Right cardiac atrium (tissue), 5 donors: ENCODE measurements at regions not wholly inside any gene's neighbourhood (a gene's known extent, or its start where the extent isn't known, plus 50 kb on each side); places are given as distances from the start of the nearest gene placed in this dataset.

Source experiments
- ATAC-seq, 2 donors: fragments of 200-7000 bp; cut with Tn5 transposase; one replicate each; pipeline versions ENCODE4 v1.8.0 to v1.9.1; 2020; ENCODE audit warnings: moderate library complexity in 2 of 2, mild to moderate bottlenecking in 1 of 2
- DNase-seq, 3 donors: peaks; one replicate each; pipeline ENCODE4 v3.0.0-alpha.2; 2020
- H3K27ac ChIP-seq: one replicate; pipeline ENCODE4 v1.5.1; 2013; ENCODE audit warnings: mild to moderate bottlenecking, low read length, control low read depth, moderate library complexity
- H3K27me3 ChIP-seq: one replicate; pipeline ENCODE4 v1.6.1; 2013; ENCODE audit not compliant: control insufficient read depth, insufficient read depth
- H3K4me1 ChIP-seq: one replicate; pipeline ENCODE4 v1.6.1; 2013; ENCODE audit warnings: low read length; ENCODE audit not compliant: control insufficient read depth, insufficient read depth
- H3K4me3 ChIP-seq: one replicate; pipeline ENCODE4 v1.5.1; 2013; ENCODE audit warnings: low read length, control low read depth
- H3K9me3 ChIP-seq: one replicate; pipeline ENCODE4 v1.6.1; 2013; ENCODE audit warnings: low read length; ENCODE audit not compliant: control insufficient read depth
- WGBS: extraction: QIAGEN DNeasy Blood & Tissue Kit; methylation state at CpG from one replicate; pipeline ENCODE4 v1.1.7; 2013; 5-methylcytosine and 5-hydroxymethylcytosine counted together
- intact Hi-C, 4 donors: fragments of 100-400 bp; cut with DNase I; formaldehyde crosslinking; loops; one replicate each; pipeline versions ENCODE4 v1.11.0 to v1.14.0; 2022 to 2023
- donor health status: healthy with polysubstance abuse.
- donor health status: DM: no; HTN: yes; CAD: no.
- donor health status: DM: no; HTN: no; CAD: no.
- donor health status: DM: no; HTN: yes; CAD: no; lungs with severe emphysema.
- donor health status: DM: yes; HTN: yes; CAD: no.

GRCh38 chr3:72678380-72678779 is 169.9 kb downstream of the SHQ1 start:
- no peak for ATAC-seq
- no peak overlapping the region for H3K27ac ChIP-seq
- no peak for DNase-seq
- intact Hi-C loops, result loop anchor here in 2 of 4 donors (10.0 kb wide), 1 partner anchor 136 kb away; no protein-coding TSS in a partner anchor
- 66% methylated on average over 3 of the region's 3 CpGs for WGBS
- H3K4me3 ChIP-seq, result no peak overlapping the region
- no peaks in the 10 kb centered on the region for H3K4me1 ChIP-seq
- H3K27me3 ChIP-seq, result no peaks in the 10 kb centered on the region
- no peaks in the 10 kb centered on the region for H3K9me3 ChIP-seq

DNA sequence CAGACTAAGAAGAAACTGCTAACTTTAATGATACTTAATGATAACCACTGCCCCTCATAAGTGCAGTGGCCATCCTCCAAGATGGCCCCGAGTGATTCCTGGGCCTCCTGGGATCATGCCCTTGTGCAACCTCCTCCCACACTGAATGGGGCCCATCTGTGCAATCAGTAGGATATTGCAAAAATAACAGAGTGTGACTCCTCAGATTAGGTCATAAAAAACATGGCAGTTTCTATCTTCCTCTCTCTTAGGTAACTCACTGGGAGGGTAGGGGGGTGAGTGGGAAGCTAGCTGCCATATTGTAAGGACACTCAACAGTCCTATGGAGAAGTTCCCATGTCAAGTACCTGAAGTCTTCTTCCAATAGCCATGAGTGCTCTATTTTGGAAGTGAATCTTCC is 173.0 kb downstream of the SHQ1 start:
- ATAC-seq (no peak), DNase-seq (no peak)
- Histone ChIP-seq H3K9me3 (no peaks in the 10 kb centered on the region), H3K27me3 (no peaks in the 10 kb centered on the region), H3K27ac (no peak overlapping the region), H3K4me3 (no peak overlapping the region), H3K4me1 (no peaks in the 10 kb centered on the region)
- intact Hi-C loops, result loop anchor here in 2 of 4 donors (10.0 kb wide), 1 partner anchor 140 kb away; no protein-coding TSS in a partner anchor
- 58% methylated on average over 1 of the region's 1 CpG for WGBS

GRCh38 chr3:72673011-72673771 is 175.1 kb downstream of the SHQ1 start:
- ATAC-seq (no peak), DNase-seq (no peak)
- Histone ChIP-seq H3K4me3 (no peak overlapping the region), H3K9me3 (no peaks in the 10 kb centered on the region), H3K27me3 (no peaks in the 10 kb centered on the region), H3K27ac (no peak overlapping the region), H3K4me1 (no peaks in the 10 kb centered on the region)
- 72% methylated on average over 7 of the region's 7 CpGs for WGBS
- intact Hi-C loops, result loop anchor here in 2 of 4 donors (10.0 kb wide), 1 partner anchor 142 kb away; no protein-coding TSS in a partner anchor

DNA sequence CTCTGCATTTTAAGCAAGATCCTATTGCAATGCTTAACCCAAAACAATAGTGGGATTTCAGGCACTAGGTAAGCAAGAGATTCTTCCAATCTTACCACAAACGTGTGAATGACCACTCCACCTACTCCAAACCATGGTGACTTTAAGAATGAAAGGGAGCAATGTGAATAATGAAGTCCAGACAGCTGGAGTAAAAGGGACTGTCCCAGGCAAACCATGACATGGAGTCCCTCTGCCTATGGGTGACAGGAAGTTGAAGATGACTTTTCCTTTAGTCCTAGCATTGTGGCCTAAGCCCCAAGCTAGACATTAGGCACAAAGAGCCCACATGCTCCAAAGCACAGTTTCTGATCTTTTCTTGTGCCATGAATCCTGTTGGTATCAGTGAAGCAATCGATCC is 179.0 kb downstream of the SHQ1 start:
- no peak overlapping the region for H3K4me3 ChIP-seq
- H3K9me3 ChIP-seq, result no peaks in the 10 kb centered on the region
- WGBS, result 89% methylated on average over 2 of the region's 2 CpGs
- intact Hi-C loops, result loop anchor here in 1 of 4 donors (10.0 kb wide), 1 partner anchor 146 kb away; no protein-coding TSS in a partner anchor
- H3K4me1 ChIP-seq, result no peaks in the 10 kb centered on the region
- no peak for ATAC-seq
- DNase-seq, result no peak
- no peak overlapping the region for H3K27ac ChIP-seq
- no peaks in the 10 kb centered on the region for H3K27me3 ChIP-seq

GRCh38 chr3:72666447-72666755 is 181.8 kb downstream of the SHQ1 start:
- H3K4me1 ChIP-seq, result no peaks in the 10 kb centered on the region
- no peaks in the 10 kb centered on the region for H3K9me3 ChIP-seq
- no peak for ATAC-seq
- intact Hi-C loops, result loop anchor here in 1 of 4 donors (10.0 kb wide), 1 partner anchor 148 kb away; no protein-coding TSS in a partner anchor
- H3K27ac ChIP-seq, result no peak overlapping the region
- no peaks in the 10 kb centered on the region for H3K27me3 ChIP-seq
- WGBS, result 73% methylated on average over 3 of the region's 3 CpGs
- DNase-seq, result no peak
- H3K4me3 ChIP-seq, result no peak overlapping the region

- intact Hi-C loops, result loop anchor here in 1 of 4 donors (10.0 kb wide), 1 partner anchor 149 kb away; no protein-coding TSS in a partner anchor
- peak in 1 of 2 donors; percentile 40 for ATAC-seq
- no peak overlapping the region for H3K27ac ChIP-seq
- no peaks in the 10 kb centered on the region for H3K27me3 ChIP-seq
- H3K9me3 ChIP-seq, result no peaks in the 10 kb centered on the region
- peak in 1 of 3 donors; percentile 41 for DNase-seq
- H3K4me1 ChIP-seq, result no peaks in the 10 kb centered on the region
- no peak overlapping the region for H3K4me3 ChIP-seq
- 75% methylated on average over 13 of the region's 13 CpGs for WGBS
Observed at GRCh38 chr3:72665701-72666446, 182.4 kb downstream of the SHQ1 start.

GRCh38 chr3:72665103-72665502 is 183.1 kb downstream of the SHQ1 start:
- no peaks in the 10 kb centered on the region for H3K27me3 ChIP-seq
- H3K27ac ChIP-seq, result no peak overlapping the region
- ATAC-seq (no peak), DNase-seq (no peak)
- 83% methylated on average over 4 of the region's 4 CpGs for WGBS
- H3K9me3 ChIP-seq, result no peaks in the 10 kb centered on the region
- no peak overlapping the region for H3K4me3 ChIP-seq
- intact Hi-C loops, result loop anchor here in 1 of 4 donors (10.0 kb wide), 1 partner anchor 150 kb away; no protein-coding TSS in a partner anchor
- H3K4me1 ChIP-seq, result no peaks in the 10 kb centered on the region

- 60% methylated on average over 3 of the region's 3 CpGs for WGBS
- intact Hi-C loops, result loop anchor here in 1 of 4 donors (10.0 kb wide), 1 partner anchor 150 kb away; no protein-coding TSS in a partner anchor
Observed at GRCh38 chr3:72664184-72664975, 183.9 kb downstream of the SHQ1 start.

DNA sequence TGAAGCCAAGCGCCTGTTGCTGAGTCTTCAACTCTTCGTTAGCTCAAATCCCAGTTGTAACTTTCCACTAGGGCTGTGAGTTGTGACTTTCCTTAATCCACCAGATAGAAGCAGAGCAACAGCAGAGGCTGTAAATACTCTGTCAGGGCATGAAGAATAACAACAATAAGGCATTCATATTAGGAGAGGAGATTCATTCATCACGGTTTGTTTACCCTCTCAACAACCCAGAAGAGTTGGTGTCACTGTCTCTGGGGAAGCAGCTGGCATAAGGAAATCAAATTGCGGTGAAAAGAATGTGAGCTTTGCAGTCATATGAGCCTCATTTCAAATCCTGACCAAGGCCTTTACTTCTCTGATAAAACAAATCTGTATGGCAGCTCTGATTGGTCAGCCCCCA is 184.8 kb downstream of the SHQ1 start:
- Histone ChIP-seq H3K9me3 (no peaks in the 10 kb centered on the region), H3K4me3 (no peak overlapping the region), H3K27ac (no peak overlapping the region), H3K27me3 (no peaks in the 10 kb centered on the region), H3K4me1 (no peaks in the 10 kb centered on the region)
- intact Hi-C loops, result loop anchor here in 1 of 4 donors (10.0 kb wide), 1 partner anchor 151 kb away; no protein-coding TSS in a partner anchor
- 71% methylated on average over 4 of the region's 4 CpGs for WGBS
- ATAC-seq (peak; percentile 37 to 53), DNase-seq (no peak)

More at GRCh38 chr3:72664184-72664975, 183.9 kb downstream of the SHQ1 start:
- Histone ChIP-seq H3K27me3 (no peaks in the 10 kb centered on the region), H3K4me1 (no peaks in the 10 kb centered on the region), H3K9me3 (no peaks in the 10 kb centered on the region), H3K4me3 (no peak overlapping the region), H3K27ac (no peak overlapping the region)
- ATAC-seq (peak; percentile 25 to 53), DNase-seq (no peak)

DNA sequence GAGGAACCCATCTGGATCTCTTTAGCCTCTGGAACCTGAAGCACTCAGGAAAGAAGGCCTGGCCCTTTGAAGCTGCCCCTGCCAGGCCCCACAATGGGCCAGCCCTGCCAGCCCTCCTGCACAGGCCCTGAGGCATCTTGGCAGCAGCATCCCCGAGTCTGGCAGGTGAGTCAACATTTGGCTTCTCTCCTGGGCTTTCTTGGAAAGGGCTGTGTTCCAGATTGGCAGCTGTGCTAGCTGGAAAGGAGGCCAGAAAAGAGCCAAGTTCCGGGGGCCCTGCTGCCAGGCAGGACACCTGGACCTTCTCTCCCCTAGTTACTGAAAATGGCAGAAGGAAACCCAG is 187.2 kb downstream of the SHQ1 start:
- intact Hi-C loops, result loop anchor here in 1 of 4 donors (10.0 kb wide), 1 partner anchor 154 kb away; no protein-coding TSS in a partner anchor

More for the DNA sequence above, 187.2 kb downstream of the SHQ1 start:
- WGBS, result 38% methylated on average over 2 of the region's 2 CpGs
- ATAC-seq (peak; percentile 71 to 85), DNase-seq (peak; percentile 47 to 80 (median 69))
- H3K27me3 ChIP-seq, result no peaks in the 10 kb centered on the region
- H3K4me1 ChIP-seq, result no peaks in the 10 kb centered on the region
- H3K9me3 ChIP-seq, result no peaks in the 10 kb centered on the region
- H3K4me3 ChIP-seq, result no peak overlapping the region
- H3K27ac ChIP-seq, result no peak overlapping the region
